ENCODE measurements at regions not wholly inside any gene's neighbourhood (a gene's known extent, or its start where the extent isn't known, plus 50 kb on each side); places are given as distances from the start of the nearest gene placed in this dataset.

DNA sequence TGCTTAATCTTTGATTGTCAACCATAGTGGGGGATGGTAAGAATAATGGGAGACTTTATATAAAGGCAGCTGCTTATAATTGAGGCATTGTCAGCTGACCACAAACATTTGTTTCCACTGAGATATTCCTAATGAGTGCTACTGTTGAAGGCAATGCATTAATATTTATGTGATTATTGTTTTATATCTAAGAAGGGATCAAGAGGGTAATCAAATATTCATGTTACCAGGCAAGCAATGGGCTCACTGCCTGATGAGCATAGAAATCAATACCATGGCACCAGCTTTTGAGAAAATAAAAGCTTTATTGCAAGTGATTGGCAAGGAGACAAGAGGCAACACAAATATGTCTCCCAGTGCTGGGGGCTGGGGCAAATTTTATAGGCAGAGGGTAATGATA lies 706.7 kb upstream of the ADAMTS5 start (continued):
- TF ChIP-seq, protein P1, sequence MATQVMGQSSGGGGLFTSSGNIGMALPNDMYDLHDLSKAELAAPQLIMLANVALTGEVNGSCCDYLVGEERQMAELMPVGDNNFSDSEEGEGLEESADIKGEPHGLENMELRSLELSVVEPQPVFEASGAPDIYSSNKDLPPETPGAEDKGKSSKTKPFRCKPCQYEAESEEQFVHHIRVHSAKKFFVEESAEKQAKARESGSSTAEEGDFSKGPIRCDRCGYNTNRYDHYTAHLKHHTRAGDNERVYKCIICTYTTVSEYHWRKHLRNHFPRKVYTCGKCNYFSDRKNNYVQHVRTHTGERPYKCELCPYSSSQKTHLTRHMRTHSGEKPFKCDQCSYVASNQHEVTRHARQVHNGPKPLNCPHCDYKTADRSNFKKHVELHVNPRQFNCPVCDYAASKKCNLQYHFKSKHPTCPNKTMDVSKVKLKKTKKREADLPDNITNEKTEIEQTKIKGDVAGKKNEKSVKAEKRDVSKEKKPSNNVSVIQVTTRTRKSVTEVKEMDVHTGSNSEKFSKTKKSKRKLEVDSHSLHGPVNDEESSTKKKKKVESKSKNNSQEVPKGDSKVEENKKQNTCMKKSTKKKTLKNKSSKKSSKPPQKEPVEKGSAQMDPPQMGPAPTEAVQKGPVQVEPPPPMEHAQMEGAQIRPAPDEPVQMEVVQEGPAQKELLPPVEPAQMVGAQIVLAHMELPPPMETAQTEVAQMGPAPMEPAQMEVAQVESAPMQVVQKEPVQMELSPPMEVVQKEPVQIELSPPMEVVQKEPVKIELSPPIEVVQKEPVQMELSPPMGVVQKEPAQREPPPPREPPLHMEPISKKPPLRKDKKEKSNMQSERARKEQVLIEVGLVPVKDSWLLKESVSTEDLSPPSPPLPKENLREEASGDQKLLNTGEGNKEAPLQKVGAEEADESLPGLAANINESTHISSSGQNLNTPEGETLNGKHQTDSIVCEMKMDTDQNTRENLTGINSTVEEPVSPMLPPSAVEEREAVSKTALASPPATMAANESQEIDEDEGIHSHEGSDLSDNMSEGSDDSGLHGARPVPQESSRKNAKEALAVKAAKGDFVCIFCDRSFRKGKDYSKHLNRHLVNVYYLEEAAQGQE (IDR thresholded peaks at IDR 0.05; ENCODE audit: unreplicated experiment): no peak
- no peak for TF ChIP-seq ZNF114 (CRISPR knock-in tag; IDR thresholded peaks at IDR 0.05)
- TF ChIP-seq, protein P2, sequence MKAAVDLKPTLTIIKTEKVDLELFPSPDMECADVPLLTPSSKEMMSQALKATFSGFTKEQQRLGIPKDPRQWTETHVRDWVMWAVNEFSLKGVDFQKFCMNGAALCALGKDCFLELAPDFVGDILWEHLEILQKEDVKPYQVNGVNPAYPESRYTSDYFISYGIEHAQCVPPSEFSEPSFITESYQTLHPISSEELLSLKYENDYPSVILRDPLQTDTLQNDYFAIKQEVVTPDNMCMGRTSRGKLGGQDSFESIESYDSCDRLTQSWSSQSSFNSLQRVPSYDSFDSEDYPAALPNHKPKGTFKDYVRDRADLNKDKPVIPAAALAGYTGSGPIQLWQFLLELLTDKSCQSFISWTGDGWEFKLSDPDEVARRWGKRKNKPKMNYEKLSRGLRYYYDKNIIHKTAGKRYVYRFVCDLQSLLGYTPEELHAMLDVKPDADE (IDR thresholded peaks at IDR 0.05): no peak

DNA sequence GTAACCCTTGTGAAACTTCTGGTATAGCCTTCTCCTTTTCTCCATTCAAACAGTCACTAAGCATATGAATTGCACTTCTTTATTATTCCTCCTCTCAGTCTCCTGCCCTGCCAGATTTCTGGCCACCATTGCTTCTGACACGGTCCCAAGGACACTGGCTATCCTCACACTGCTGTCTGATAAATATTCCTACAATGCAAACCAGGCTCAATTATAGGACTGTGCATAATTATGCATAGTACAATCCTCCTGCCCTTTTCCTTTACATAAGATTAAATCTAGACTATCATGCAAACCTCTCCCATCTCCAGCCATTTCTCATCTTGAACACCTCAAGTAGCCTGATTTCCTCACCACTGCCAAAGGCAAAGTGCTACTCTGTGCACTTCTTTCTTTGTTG lies 704.3 kb upstream of the ADAMTS5 start:
- Histone ChIP-seq H3K4me2 (no peak overlapping the region), H3F3A (replicated peaks; ENCODE audit: low read depth) (no peaks in the 10 kb centered on the region), H3K36me3 (ENCODE audit: insufficient read depth) (no peaks in the 10 kb centered on the region), H3K9me2 (ENCODE audit: insufficient read depth) (peaks cover 5% of the 10 kb centered on the region; the same call in 1 of the 2 replicates), H3K79me2 (replicated peaks; ENCODE audit: insufficient read depth) (no peaks in the 10 kb centered on the region), H3K4me3 (no peak overlapping the region), H3K4me1 (ENCODE audit: insufficient read depth) (no peaks in the 10 kb centered on the region), H2AFZ (no peak overlapping the region), H3K27ac (ENCODE audit: low read depth) (no peak overlapping the region), H4K20me1 (replicated peaks; ENCODE audit: insufficient read depth) (no peaks in the 10 kb centered on the region), H3K27me3 (ENCODE audit: insufficient read depth) (no peaks in the 10 kb centered on the region)
- Mint-ChIP-seq H3K27ac (no peak overlapping the region), H3K36me3 (ENCODE audit: low read depth) (no peaks in the 10 kb centered on the region), H3K27me3 (ENCODE audit: insufficient read depth, low read depth, poor library complexity) (no peaks in the 10 kb centered on the region), H3K9me3 (no peaks in the 10 kb centered on the region), H3K4me1 (no peaks in the 10 kb centered on the region), H3K4me3 (no peak overlapping the region)
- DNase-seq (ENCODE audit: low spot score) (no peak), ATAC-seq (no peak)
- TF ChIP-seq, protein P3, sequence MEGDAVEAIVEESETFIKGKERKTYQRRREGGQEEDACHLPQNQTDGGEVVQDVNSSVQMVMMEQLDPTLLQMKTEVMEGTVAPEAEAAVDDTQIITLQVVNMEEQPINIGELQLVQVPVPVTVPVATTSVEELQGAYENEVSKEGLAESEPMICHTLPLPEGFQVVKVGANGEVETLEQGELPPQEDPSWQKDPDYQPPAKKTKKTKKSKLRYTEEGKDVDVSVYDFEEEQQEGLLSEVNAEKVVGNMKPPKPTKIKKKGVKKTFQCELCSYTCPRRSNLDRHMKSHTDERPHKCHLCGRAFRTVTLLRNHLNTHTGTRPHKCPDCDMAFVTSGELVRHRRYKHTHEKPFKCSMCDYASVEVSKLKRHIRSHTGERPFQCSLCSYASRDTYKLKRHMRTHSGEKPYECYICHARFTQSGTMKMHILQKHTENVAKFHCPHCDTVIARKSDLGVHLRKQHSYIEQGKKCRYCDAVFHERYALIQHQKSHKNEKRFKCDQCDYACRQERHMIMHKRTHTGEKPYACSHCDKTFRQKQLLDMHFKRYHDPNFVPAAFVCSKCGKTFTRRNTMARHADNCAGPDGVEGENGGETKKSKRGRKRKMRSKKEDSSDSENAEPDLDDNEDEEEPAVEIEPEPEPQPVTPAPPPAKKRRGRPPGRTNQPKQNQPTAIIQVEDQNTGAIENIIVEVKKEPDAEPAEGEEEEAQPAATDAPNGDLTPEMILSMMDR (conservative IDR thresholded peaks at IDR 0.05; ENCODE audit: low read depth in 2 of 2): no peak
- TF ChIP-seq EZH2phosphoT487 (IDR thresholded peaks at IDR 0.05; ENCODE audit: unreplicated experiment): no peak
- TF ChIP-seq, protein P4, sequence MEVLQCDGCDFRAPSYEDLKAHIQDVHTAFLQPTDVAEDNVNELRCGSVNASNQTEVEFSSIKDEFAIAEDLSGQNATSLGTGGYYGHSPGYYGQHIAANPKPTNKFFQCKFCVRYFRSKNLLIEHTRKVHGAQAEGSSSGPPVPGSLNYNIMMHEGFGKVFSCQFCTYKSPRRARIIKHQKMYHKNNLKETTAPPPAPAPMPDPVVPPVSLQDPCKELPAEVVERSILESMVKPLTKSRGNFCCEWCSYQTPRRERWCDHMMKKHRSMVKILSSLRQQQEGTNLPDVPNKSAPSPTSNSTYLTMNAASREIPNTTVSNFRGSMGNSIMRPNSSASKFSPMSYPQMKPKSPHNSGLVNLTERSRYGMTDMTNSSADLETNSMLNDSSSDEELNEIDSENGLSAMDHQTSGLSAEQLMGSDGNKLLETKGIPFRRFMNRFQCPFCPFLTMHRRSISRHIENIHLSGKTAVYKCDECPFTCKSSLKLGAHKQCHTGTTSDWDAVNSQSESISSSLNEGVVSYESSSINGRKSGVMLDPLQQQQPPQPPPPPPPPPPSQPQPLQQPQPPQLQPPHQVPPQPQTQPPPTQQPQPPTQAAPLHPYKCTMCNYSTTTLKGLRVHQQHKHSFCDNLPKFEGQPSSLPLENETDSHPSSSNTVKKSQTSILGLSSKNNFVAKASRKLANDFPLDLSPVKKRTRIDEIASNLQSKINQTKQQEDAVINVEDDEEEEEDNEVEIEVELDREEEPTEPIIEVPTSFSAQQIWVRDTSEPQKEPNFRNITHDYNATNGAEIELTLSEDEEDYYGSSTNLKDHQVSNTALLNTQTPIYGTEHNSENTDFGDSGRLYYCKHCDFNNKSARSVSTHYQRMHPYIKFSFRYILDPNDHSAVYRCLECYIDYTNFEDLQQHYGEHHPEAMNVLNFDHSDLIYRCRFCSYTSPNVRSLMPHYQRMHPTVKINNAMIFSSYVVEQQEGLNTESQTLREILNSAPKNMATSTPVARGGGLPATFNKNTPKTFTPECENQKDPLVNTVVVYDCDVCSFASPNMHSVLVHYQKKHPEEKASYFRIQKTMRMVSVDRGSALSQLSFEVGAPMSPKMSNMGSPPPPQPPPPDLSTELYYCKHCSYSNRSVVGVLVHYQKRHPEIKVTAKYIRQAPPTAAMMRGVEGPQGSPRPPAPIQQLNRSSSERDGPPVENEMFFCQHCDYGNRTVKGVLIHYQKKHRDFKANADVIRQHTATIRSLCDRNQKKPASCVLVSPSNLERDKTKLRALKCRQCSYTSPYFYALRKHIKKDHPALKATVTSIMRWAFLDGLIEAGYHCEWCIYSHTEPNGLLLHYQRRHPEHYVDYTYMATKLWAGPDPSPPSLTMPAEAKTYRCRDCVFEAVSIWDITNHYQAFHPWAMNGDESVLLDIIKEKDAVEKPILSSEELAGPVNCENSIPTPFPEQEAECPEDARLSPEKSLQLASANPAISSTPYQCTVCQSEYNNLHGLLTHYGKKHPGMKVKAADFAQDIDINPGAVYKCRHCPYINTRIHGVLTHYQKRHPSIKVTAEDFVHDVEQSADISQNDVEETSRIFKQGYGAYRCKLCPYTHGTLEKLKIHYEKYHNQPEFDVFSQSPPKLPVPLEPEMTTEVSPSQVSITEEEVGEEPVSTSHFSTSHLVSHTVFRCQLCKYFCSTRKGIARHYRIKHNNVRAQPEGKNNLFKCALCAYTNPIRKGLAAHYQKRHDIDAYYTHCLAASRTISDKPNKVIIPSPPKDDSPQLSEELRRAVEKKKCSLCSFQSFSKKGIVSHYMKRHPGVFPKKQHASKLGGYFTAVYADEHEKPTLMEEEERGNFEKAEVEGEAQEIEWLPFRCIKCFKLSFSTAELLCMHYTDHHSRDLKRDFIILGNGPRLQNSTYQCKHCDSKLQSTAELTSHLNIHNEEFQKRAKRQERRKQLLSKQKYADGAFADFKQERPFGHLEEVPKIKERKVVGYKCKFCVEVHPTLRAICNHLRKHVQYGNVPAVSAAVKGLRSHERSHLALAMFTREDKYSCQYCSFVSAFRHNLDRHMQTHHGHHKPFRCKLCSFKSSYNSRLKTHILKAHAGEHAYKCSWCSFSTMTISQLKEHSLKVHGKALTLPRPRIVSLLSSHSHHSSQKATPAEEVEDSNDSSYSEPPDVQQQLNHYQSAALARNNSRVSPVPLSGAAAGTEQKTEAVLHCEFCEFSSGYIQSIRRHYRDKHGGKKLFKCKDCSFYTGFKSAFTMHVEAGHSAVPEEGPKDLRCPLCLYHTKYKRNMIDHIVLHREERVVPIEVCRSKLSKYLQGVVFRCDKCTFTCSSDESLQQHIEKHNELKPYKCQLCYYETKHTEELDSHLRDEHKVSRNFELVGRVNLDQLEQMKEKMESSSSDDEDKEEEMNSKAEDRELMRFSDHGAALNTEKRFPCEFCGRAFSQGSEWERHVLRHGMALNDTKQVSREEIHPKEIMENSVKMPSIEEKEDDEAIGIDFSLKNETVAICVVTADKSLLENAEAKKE (CRISPR knock-in tag; IDR thresholded peaks at IDR 0.05): no peak

All from GM23338 (cell line).